HL-60 (cell line): ENCODE measurements at regions not wholly inside any gene's neighbourhood (a gene's known extent, or its start where the extent isn't known, plus 50 kb on each side); places are given as distances from the start of the nearest gene placed in this dataset.

Experiments
- CTCF ChIP-seq: IDR thresholded peaks from one replicate; pipeline ENCODE4 v1.5.1; 2011; ENCODE audit warnings: low read length, control low read depth, inconsistent platforms; ENCODE audit not compliant: insufficient read depth
- GABPA ChIP-seq: IDR thresholded peaks from 2 replicates; pipeline ENCODE4 v1.6.1; 2012; ENCODE audit warnings: low read depth
- POLR2AphosphoS5 ChIP-seq: IDR thresholded peaks from 2 replicates; pipeline ENCODE4 v1.6.1; 2012; ENCODE audit warnings: low read depth

DNA sequence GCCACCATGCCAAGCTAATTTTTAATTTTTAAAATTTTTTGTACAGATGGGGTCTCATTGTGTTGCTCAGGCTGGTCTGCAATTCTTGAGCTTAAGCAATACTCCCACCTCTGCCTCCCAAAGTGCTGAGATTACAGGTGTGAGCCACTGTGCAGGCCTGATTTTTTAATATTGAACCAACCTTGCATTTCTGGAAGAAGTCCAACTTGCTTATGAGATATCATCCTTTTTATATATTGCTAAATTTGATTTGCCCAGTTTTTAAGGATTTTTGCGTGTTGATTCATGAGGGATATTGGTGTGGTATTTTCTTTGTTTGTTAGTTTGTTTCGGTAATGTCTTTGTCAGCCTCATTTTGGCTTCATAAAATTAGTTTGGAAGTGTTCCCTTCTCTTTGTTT lies 196.4 kb downstream of the SEC14L1 start:
- TF ChIP-seq CTCF (no peak), POLR2AphosphoS5 (no peak), GABPA (no peak)
